ENCODE measurements at regions not wholly inside any gene's neighbourhood (a gene's known extent, or its start where the extent isn't known, plus 50 kb on each side); places are given as distances from the start of the nearest gene placed in this dataset.
"Not testable (repeated sequence)": the region's sequence is repeated elsewhere in the genome, so short reads cannot be mapped to it uniquely, and the experiment has no call there.

GRCh38 chr1:149841597-149842238 is 57.6 kb upstream of the BOLA1 start:
- intact Hi-C loops (cut with DNase I; ENCODE audit: low total_unique reads) = not testable (repeated sequence)

DNA sequence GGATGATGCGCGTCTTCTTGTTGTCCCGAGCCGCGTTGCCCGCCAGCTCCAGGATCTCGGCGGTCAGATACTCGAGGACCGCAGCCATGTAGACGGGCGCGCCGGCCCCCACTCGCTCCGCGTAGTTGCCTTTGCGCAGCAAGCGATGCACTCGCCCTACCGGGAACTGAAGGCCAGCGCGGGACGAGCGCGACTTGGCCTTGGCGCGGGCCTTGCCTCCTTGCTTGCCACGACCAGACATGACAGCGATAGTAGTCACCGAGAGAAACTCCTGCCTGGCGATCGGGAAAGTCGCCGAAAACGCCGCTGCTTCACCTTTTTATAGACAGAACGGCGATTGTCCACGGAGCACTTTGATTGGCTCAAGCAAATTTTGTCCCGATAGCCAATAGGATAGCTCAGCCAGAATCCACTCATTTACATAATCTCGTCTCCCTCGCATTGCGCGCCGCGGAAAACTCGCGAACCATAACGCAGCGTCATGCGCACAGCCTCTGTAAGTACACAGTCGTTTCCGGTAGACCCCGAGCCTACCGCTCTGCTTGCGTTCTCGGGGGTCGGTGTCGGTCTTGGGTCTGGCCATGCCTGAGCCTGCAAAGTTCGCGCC is 56.8 kb upstream of the BOLA1 start:
- H3K4me3 ChIP-seq (ENCODE audit: low read depth, poor library complexity, severe bottlenecking); intact Hi-C loops (cut with DNase I; ENCODE audit: low total_unique reads); DNase-seq (ENCODE audit: low spot score in 2 of 2): not testable (repeated sequence)
- WGBS, 2 donors = no CpG with 5 or more reads among the region's 62 CpGs

More at GRCh38 chr1:149841597-149842238, 57.6 kb upstream of the BOLA1 start:
- not testable (repeated sequence) for H3K4me3 ChIP-seq (ENCODE audit: low read depth, poor library complexity, severe bottlenecking); DNase-seq (ENCODE audit: low spot score in 2 of 2)
- no CpG with 5 or more reads among the region's 53 CpGs for WGBS, 2 donors

DNA sequence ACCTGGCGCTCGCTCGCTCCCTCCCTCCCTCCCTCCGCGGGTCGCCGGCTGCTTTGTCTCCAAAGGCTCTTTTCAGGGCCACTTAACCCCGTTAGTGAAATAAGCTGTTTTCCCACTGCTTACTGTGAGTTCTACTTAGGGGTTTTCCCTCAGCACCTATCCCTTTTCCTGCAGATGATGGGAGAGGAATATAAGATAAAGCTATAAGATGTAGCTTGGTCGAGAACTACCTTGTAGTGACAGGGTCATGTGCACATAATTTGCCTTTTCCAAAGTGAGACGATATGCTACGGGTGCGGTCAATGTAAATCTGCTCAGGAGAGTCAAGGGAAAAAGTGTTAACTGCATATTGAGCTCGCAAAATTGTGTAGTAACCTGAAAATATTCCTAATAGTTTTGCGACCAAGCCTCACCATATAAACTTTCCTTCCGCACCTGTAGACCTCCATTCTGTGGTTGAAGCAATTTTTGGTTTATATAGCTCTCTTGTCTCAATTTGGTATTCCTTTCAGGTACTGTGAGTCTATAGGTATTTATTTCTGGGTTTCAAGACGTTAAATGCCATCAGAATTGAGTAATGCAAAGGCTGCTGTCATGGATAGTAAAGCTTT is 55.8 kb upstream of the BOLA1 start:
- TF ChIP-seq POLR2A (IDR thresholded peaks at IDR 0.05) = no peak
- TF ChIP-seq, protein P1, sequence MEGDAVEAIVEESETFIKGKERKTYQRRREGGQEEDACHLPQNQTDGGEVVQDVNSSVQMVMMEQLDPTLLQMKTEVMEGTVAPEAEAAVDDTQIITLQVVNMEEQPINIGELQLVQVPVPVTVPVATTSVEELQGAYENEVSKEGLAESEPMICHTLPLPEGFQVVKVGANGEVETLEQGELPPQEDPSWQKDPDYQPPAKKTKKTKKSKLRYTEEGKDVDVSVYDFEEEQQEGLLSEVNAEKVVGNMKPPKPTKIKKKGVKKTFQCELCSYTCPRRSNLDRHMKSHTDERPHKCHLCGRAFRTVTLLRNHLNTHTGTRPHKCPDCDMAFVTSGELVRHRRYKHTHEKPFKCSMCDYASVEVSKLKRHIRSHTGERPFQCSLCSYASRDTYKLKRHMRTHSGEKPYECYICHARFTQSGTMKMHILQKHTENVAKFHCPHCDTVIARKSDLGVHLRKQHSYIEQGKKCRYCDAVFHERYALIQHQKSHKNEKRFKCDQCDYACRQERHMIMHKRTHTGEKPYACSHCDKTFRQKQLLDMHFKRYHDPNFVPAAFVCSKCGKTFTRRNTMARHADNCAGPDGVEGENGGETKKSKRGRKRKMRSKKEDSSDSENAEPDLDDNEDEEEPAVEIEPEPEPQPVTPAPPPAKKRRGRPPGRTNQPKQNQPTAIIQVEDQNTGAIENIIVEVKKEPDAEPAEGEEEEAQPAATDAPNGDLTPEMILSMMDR (IDR thresholded peaks at IDR 0.05) = no peak
- 3 to 5% methylated on average over 12 to 16 of the region's 16 CpGs for WGBS, 2 donors
- peak overlapping the region; percentile 36 for H3K4me3 ChIP-seq (ENCODE audit: low read depth, poor library complexity, severe bottlenecking)
- peak; percentile 12 to 25 for DNase-seq (ENCODE audit: low spot score in 2 of 2)
- intact Hi-C loops (cut with DNase I; ENCODE audit: low total_unique reads) = no loop called here

GRCh38 chr1:149844101-149844500 is 55.3 kb upstream of the BOLA1 start:
- intact Hi-C loops (cut with DNase I; ENCODE audit: low total_unique reads) = no loop called here
- DNase-seq (ENCODE audit: low spot score in 2 of 2) = peak in 1 of 2 donors; percentile 14
- WGBS, 2 donors = 36 to 37% methylated on average over 3 of the region's 3 CpGs
- TF ChIP-seq POLR2A (IDR thresholded peaks at IDR 0.05) = no peak
- TF ChIP-seq, protein P1 (IDR thresholded peaks at IDR 0.05) = no peak
- H3K4me3 ChIP-seq (ENCODE audit: low read depth, poor library complexity, severe bottlenecking) = no peak overlapping the region

DNA sequence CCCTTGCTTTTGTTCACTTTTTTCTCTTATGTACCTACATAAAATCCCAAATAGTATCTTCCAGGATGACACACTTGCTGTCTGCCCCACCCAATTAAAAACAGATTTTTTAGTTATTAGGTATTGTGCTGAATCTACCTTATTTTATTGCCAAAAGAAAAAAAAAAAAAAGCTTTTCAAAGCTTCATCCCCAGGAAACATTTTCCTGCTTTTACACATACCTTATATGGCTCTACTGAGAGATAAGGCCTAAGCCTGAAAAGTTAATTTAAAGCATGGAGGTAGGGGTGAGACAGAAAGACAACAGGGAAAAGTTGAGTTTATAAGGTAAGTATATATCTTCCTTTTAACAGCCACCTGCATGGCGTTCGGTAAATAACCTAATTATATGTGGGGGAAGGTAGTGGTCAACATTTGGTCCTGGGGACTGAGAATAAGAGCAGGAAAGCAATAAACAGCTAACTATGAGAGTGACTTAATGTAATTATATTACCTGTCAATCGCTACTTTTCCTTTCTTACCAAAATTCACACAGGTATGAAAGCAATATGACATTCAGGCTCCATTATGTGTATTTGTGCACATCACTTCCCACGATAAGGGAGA is 54.6 kb upstream of the BOLA1 start:
- intact Hi-C loops (cut with DNase I; ENCODE audit: low total_unique reads) = no loop called here
- TF ChIP-seq, protein P1 (IDR thresholded peaks at IDR 0.05) = no peak
- TF ChIP-seq POLR2A (IDR thresholded peaks at IDR 0.05) = no peak
- DNase-seq (ENCODE audit: low spot score in 2 of 2) = peak in 1 of 2 donors; percentile 23
- no peak overlapping the region for H3K4me3 ChIP-seq (ENCODE audit: low read depth, poor library complexity, severe bottlenecking)
- WGBS, 2 donors = 64 to 67% methylated on average over 4 of the region's 4 CpGs

DNA sequence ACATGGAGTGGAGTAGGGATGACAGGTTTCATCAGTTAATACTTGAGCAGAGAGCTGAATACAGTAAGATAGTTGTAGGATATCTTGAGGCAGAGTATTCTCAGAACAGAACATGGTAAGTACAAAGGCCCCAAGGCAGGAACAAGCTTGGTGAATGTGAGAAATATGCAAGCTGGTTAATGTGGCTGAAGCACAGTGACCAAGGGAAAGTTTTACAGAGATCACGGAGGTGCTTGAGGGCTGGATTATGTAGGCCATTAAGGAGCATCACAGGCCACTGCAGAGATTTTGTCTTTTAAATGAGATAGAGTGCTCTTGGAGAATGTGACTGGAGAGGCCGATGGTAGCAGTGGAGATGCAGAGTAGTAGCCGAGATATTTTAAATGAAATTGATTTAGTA is 54.0 kb upstream of the BOLA1 start:
- 65 to 73% methylated on average over 3 of the region's 3 CpGs for WGBS, 2 donors
- DNase-seq (ENCODE audit: low spot score in 2 of 2) = peak; percentile 12 to 17
- no peak overlapping the region for H3K4me3 ChIP-seq (ENCODE audit: low read depth, poor library complexity, severe bottlenecking)
- intact Hi-C loops (cut with DNase I; ENCODE audit: low total_unique reads) = no loop called here
- TF ChIP-seq, protein P1 (IDR thresholded peaks at IDR 0.05) = no peak
- no peak for TF ChIP-seq POLR2A (IDR thresholded peaks at IDR 0.05)
